ENCODE measurements at regions not wholly inside any gene's neighbourhood (a gene's known extent, or its start where the extent isn't known, plus 50 kb on each side); places are given as distances from the start of the nearest gene placed in this dataset.

DNA sequence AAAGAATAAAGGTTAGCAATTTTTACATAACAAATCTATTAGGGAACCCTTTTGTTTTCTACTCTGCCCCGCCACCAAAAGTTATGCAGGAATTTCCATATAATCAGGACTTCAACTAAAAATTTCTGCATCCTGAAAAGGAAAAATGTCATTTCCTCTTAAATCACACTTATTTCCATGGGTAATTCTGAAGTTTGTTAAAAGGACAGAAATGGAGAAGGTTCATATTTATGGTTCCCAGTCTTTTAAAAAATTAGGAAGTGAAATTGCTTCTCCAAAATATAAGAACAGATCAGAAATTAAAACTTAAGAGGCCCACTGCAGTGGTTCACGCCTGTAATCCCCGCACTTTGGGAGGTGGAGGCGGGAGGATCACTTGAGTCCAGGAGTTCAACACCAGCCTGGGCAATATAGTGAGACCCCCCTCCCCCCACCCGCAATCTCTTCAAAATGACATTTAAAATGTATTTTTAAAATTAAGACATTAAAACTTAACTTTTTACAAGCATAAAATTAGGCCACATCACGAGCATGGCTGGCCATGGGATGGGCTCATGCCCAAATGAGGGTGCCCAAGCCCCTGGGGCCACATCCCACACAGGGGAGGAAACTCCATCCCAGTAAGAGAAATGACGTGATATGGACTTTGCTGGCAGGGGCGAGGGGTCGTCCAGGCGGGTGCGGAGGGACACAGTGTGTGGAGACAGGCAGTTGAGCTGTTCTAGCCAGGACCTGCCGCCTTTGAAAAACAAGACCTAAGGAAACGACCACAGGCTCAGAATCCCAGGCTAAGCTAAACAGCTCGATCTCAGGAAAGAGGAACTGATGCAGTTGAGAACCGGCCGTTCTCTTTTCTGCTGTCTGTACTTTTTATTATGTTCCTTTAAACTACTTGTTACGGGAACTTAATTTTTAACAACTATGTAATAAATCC lies 51.3 kb upstream of the NFE2L3 start:
- H3K4me1 ChIP-seq (ENCODE audit: low read length): peaks cover 39% of the 10 kb centered on the region
- peak overlapping the region; percentile 86 for H3K4me3 ChIP-seq (ENCODE audit: low read length)
- peak overlapping the region; percentile 76 for H3K27ac ChIP-seq (ENCODE audit: low read length)
- no peaks in the 10 kb centered on the region for H3K36me3 ChIP-seq (replicated peaks; ENCODE audit: low read depth, low read length)
- no peaks in the 10 kb centered on the region for H3K27me3 ChIP-seq (ENCODE audit: low read depth, low read length)
- peaks cover 6% of the 10 kb centered on the region for H3K79me2 ChIP-seq (ENCODE audit: low read length)
- H4K20me1 ChIP-seq (ENCODE audit: insufficient read depth, low read length): no peaks in the 10 kb centered on the region
- peak overlapping the region; percentile 93 for H2AFZ ChIP-seq (ENCODE audit: low read depth, low read length)
- peak overlapping the region; percentile 98 for H3K4me2 ChIP-seq (ENCODE audit: low read length)
- H3K9me3 ChIP-seq (ENCODE audit: insufficient read depth, low read length): no peaks in the 10 kb centered on the region
- TF ChIP-seq EZH2phosphoT487 (IDR thresholded peaks at IDR 0.05; ENCODE audit: low read depth): no peak
- TF ChIP-seq, protein P1, sequence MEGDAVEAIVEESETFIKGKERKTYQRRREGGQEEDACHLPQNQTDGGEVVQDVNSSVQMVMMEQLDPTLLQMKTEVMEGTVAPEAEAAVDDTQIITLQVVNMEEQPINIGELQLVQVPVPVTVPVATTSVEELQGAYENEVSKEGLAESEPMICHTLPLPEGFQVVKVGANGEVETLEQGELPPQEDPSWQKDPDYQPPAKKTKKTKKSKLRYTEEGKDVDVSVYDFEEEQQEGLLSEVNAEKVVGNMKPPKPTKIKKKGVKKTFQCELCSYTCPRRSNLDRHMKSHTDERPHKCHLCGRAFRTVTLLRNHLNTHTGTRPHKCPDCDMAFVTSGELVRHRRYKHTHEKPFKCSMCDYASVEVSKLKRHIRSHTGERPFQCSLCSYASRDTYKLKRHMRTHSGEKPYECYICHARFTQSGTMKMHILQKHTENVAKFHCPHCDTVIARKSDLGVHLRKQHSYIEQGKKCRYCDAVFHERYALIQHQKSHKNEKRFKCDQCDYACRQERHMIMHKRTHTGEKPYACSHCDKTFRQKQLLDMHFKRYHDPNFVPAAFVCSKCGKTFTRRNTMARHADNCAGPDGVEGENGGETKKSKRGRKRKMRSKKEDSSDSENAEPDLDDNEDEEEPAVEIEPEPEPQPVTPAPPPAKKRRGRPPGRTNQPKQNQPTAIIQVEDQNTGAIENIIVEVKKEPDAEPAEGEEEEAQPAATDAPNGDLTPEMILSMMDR (IDR thresholded peaks at IDR 0.05; ENCODE audit: low read depth, low read length): no peak
- H3K9ac ChIP-seq (ENCODE audit: low read length): peak overlapping the region; percentile 92

DNA sequence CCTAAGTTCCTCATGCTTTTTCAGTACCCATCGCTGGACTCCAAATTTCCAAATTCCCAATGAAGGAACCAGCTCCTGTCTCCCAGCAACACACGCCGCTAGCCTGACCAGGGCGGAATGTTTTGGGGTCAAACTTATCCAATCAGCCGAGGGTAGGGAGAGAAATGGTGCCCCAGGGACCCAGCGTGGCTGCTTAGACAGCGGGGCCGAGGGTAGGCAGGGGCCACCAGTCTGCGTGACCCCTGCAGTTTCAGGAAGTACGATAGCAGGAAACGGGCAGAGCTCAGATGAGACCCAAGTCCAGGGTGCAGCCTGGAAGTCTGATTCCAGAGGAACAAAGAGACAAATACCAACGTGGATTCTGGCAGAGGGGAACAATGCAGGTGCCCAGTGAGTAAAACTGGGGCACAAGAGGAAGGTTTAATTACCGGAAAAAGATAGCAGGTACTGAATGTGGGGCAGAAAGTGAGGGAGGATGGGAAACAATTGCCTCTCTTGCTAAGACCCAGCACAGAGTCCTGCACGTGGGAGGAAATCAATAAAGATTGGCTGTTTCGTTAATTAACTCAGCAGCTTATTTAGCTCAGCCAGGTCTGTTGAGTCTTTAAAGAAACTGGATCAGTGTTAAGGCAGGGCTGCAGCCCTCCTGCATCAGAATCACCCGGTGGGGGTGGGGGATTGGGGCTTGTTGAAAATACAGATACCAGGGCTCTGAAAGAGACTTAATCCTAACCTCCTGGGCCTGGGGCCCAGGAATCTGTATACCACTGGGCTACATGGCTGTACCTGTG lies 50.4 kb upstream of the NFE2L3 start:
- H3K36me3 ChIP-seq (replicated peaks; ENCODE audit: low read depth, low read length): no peaks in the 10 kb centered on the region
- peaks cover 39% of the 10 kb centered on the region for H3K4me1 ChIP-seq (ENCODE audit: low read length)
- TF ChIP-seq, protein P1 (IDR thresholded peaks at IDR 0.05; ENCODE audit: low read depth, low read length): no peak
- TF ChIP-seq EZH2phosphoT487 (IDR thresholded peaks at IDR 0.05; ENCODE audit: low read depth): no peak
- H3K4me2 ChIP-seq (ENCODE audit: low read length): peak overlapping the region; percentile 98
- no peaks in the 10 kb centered on the region for H4K20me1 ChIP-seq (ENCODE audit: insufficient read depth, low read length)
- peaks cover 6% of the 10 kb centered on the region for H3K79me2 ChIP-seq (ENCODE audit: low read length)
- no peaks in the 10 kb centered on the region for H3K9me3 ChIP-seq (ENCODE audit: insufficient read depth, low read length)
- no peaks in the 10 kb centered on the region for H3K27me3 ChIP-seq (ENCODE audit: low read depth, low read length)
- peak overlapping the region; percentile 92 for H3K9ac ChIP-seq (ENCODE audit: low read length)
- H2AFZ ChIP-seq (ENCODE audit: low read depth, low read length): peak overlapping the region; percentile 93
- H3K4me3 ChIP-seq (ENCODE audit: low read length): peak overlapping the region; percentile 86
- peak overlapping the region; percentile 76 for H3K27ac ChIP-seq (ENCODE audit: low read length)

DNA sequence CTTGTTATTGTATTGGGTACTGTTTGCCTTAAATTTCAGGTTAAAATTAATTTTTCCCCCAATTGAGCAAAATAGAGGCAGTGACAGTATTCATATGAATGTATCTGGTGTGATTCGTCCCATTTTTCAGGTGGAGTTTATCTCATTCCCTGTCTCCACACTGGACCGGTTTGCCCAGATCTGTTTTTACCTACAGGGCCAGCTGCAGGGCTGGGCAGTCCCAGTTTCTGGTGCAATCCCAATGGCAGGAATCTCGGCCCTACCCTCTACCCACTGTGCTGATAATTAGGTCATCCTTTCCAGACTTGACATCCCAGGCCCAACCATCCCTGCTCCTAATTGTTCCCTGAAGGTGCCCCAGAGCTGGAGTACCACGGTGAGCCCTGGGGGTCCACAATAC lies 49.8 kb upstream of the NFE2L3 start:
- H4K20me1 ChIP-seq (ENCODE audit: insufficient read depth, low read length): no peaks in the 10 kb centered on the region
- peaks cover 33% of the 10 kb centered on the region for H3K4me1 ChIP-seq (ENCODE audit: low read length)
- no peaks in the 10 kb centered on the region for H3K27me3 ChIP-seq (ENCODE audit: low read depth, low read length)
- peak overlapping the region; percentile 92 for H3K9ac ChIP-seq (ENCODE audit: low read length)
- TF ChIP-seq EZH2phosphoT487 (IDR thresholded peaks at IDR 0.05; ENCODE audit: low read depth): no peak
- TF ChIP-seq, protein P1 (IDR thresholded peaks at IDR 0.05; ENCODE audit: low read depth, low read length): no peak
- H3K4me2 ChIP-seq (ENCODE audit: low read length): peak overlapping the region; percentile 98
- peaks cover 6% of the 10 kb centered on the region for H3K79me2 ChIP-seq (ENCODE audit: low read length)
- no peak overlapping the region for H2AFZ ChIP-seq (ENCODE audit: low read depth, low read length)
- no peaks in the 10 kb centered on the region for H3K9me3 ChIP-seq (ENCODE audit: insufficient read depth, low read length)
- no peaks in the 10 kb centered on the region for H3K36me3 ChIP-seq (replicated peaks; ENCODE audit: low read depth, low read length)
- peak overlapping the region; percentile 76 for H3K27ac ChIP-seq (ENCODE audit: low read length)
- peak overlapping the region; percentile 86 for H3K4me3 ChIP-seq (ENCODE audit: low read length)

All from OCI-LY3 (cell line).